SIG-M5 treated with dmso at 0.1 percent for 504 hours (cell line): ENCODE measurements at regions not wholly inside any gene's neighbourhood (a gene's known extent, or its start where the extent isn't known, plus 50 kb on each side); places are given as distances from the start of the nearest gene placed in this dataset.
"Not testable (repeated sequence)": the region's sequence is repeated elsewhere in the genome, so short reads cannot be mapped to it uniquely, and the experiment has no call there.

Experiments used
- DNase-seq: peaks from one replicate; lab custom pipeline; 2025; ENCODE audit not compliant: unreplicated experiment; lab: John Stamatoyannopoulos, UW

GRCh38 chr6:44017307-44017706 lies 109.9 kb downstream of the MRPL14 start:
- DNase-seq: not testable (repeated sequence)

- DNase-seq: no peak
These were observed 111.0 kb downstream of the MRPL14 start for GRCh38 chr6:44016131-44016870.

GRCh38 chr6:44012078-44012493 lies 115.2 kb downstream of the MRPL14 start:
- DNase-seq: peak; percentile 88

GRCh38 chr6:44011350-44011920 lies 115.8 kb downstream of the MRPL14 start:
- no peak for DNase-seq

GRCh38 chr6:44010411-44011349 lies 116.6 kb downstream of the MRPL14 start:
- peak; percentile 69 for DNase-seq

- no peak for DNase-seq
These were observed 117.6 kb downstream of the MRPL14 start for GRCh38 chr6:44009425-44010321.

GRCh38 chr6:44008821-44009370 lies 118.4 kb downstream of the MRPL14 start:
- no peak for DNase-seq

GRCh38 chr6:44007818-44008621 lies 119.2 kb downstream of the MRPL14 start:
- DNase-seq: no peak

- no peak for DNase-seq
These were observed 120.4 kb downstream of the MRPL14 start for GRCh38 chr6:44006872-44007303.

- DNase-seq: no peak
These were observed 121.0 kb downstream of the MRPL14 start for GRCh38 chr6:44006123-44006871.

GRCh38 chr6:44005507-44005903 lies 121.7 kb downstream of the MRPL14 start:
- no peak for DNase-seq

- no peak for DNase-seq
These were observed 122.4 kb downstream of the MRPL14 start for GRCh38 chr6:44004625-44005506.

GRCh38 chr6:44004136-44004535 lies 123.1 kb downstream of the MRPL14 start:
- no peak for DNase-seq

GRCh38 chr6:44003345-44004061 lies 123.7 kb downstream of the MRPL14 start:
- DNase-seq: no peak

- DNase-seq: no peak
These were observed 124.5 kb downstream of the MRPL14 start for GRCh38 chr6:44002593-44003344.

GRCh38 chr6:44002067-44002592 lies 125.1 kb downstream of the MRPL14 start:
- no peak for DNase-seq
